RWPE2 (cell line): ENCODE measurements at regions not wholly inside any gene's neighbourhood (a gene's known extent, or its start where the extent isn't known, plus 50 kb on each side); places are given as distances from the start of the nearest gene placed in this dataset.
"Not testable (repeated sequence)": the region's sequence is repeated elsewhere in the genome, so short reads cannot be mapped to it uniquely, and the experiment has no call there.

Experiments used
- ATAC-seq: fragments of 200-7000 bp; cut with Tn5 transposase; 3 replicates; pipeline ENCODE4 v1.9.1; 2021; ENCODE audit warnings: low read depth
- DNase-seq: peaks from one replicate; pipeline ENCODE4 v3.0.0-alpha.2; 2020; ENCODE audit warnings: low spot score
- H3K27ac ChIP-seq: fragments of 450-650 bp; 2 replicates; pipeline ENCODE4 v1.5.1; 2017; ENCODE audit warnings: mild to moderate bottlenecking; ENCODE audit not compliant: poor library complexity, severe bottlenecking
- H3K27me3 ChIP-seq: fragments of 250-450 bp; sonication (Bioruptor Pico); 2 replicates; pipeline ENCODE4 v1.5.1; 2021; ENCODE audit warnings: mild to moderate bottlenecking, moderate library complexity; ENCODE audit not compliant: insufficient read depth, poor library complexity, severe bottlenecking
- H3K36me3 ChIP-seq: fragments of 250-450 bp; sonication (Bioruptor Pico); 2 replicates; pipeline ENCODE4 v1.5.1; 2020; ENCODE audit warnings: low read depth, mild to moderate bottlenecking, moderate library complexity
- H3K4me1 ChIP-seq: fragments of 250-450 bp; sonication (Bioruptor Pico); 2 replicates; pipeline ENCODE4 v1.5.1; 2021; ENCODE audit warnings: mild to moderate bottlenecking, moderate library complexity; ENCODE audit not compliant: insufficient read depth, poor library complexity, severe bottlenecking
- H3K4me3 ChIP-seq: fragments of 250-450 bp; sonication (Bioruptor Pico); 2 replicates; pipeline ENCODE4 v1.5.1; 2021; ENCODE audit warnings: mild to moderate bottlenecking, moderate library complexity; ENCODE audit not compliant: severe bottlenecking
- H3K9me3 ChIP-seq: fragments of 250-450 bp; sonication (Bioruptor Pico); 2 replicates; pipeline ENCODE4 v1.5.1; 2021; ENCODE audit warnings: mild to moderate bottlenecking, moderate library complexity; ENCODE audit not compliant: severe bottlenecking
- CTCF ChIP-seq: fragments of 450-650 bp; IDR thresholded peaks from one replicate; pipeline ENCODE4 v1.5.1; 2017; ENCODE audit warnings: mild to moderate bottlenecking, moderate library complexity; ENCODE audit not compliant: poor library complexity, severe bottlenecking

GRCh38 chr3:153853163-153853562 is 268.0 kb upstream of the ARHGEF26 start:
- Histone ChIP-seq H3K36me3 (no peaks in the 10 kb centered on the region), H3K27ac (no peak overlapping the region), H3K4me1 (no peaks in the 10 kb centered on the region), H3K27me3 (no peaks in the 10 kb centered on the region), H3K4me3 (no peak overlapping the region), H3K9me3 (no peaks in the 10 kb centered on the region)
- ATAC-seq (no peak), DNase-seq (no peak)
- TF ChIP-seq CTCF, result no peak

- Histone ChIP-seq H3K36me3 (no peaks in the 10 kb centered on the region), H3K4me3 (no peak overlapping the region), H3K4me1 (no peaks in the 10 kb centered on the region), H3K9me3 (no peaks in the 10 kb centered on the region), H3K27ac (no peak overlapping the region), H3K27me3 (no peaks in the 10 kb centered on the region)
- DNase-seq, result no peak
- no peak for ATAC-seq
- no peak for TF ChIP-seq CTCF
Measured at GRCh38 chr3:153855772-153856171, 265.4 kb upstream of the ARHGEF26 start.

- no peak for TF ChIP-seq CTCF
- H3K27ac ChIP-seq, result no peak overlapping the region
- DNase-seq, result no peak
- ATAC-seq, result peak; percentile 44; the same call in 1 of the 3 replicates
- H3K4me1 ChIP-seq, result no peaks in the 10 kb centered on the region
- no peaks in the 10 kb centered on the region for H3K27me3 ChIP-seq
- H3K4me3 ChIP-seq, result no peak overlapping the region
- no peaks in the 10 kb centered on the region for H3K9me3 ChIP-seq
- no peaks in the 10 kb centered on the region for H3K36me3 ChIP-seq
Measured at GRCh38 chr3:153856932-153857331, 264.3 kb upstream of the ARHGEF26 start.

GRCh38 chr3:153864793-153865192 is 256.4 kb upstream of the ARHGEF26 start:
- Histone ChIP-seq H3K36me3 (no peaks in the 10 kb centered on the region), H3K4me1 (no peaks in the 10 kb centered on the region), H3K4me3 (no peak overlapping the region), H3K27ac (no peak overlapping the region), H3K27me3 (no peaks in the 10 kb centered on the region), H3K9me3 (no peaks in the 10 kb centered on the region)
- DNase-seq, result no peak
- ATAC-seq, result no peak
- TF ChIP-seq CTCF, result no peak

GRCh38 chr3:153866901-153867300 is 254.3 kb upstream of the ARHGEF26 start:
- DNase-seq (no peak), ATAC-seq (no peak)
- H3K9me3 ChIP-seq, result no peaks in the 10 kb centered on the region
- no peaks in the 10 kb centered on the region for H3K36me3 ChIP-seq
- TF ChIP-seq CTCF, result no peak
- no peak overlapping the region for H3K4me3 ChIP-seq
- H3K4me1 ChIP-seq, result no peaks in the 10 kb centered on the region
- no peak overlapping the region for H3K27ac ChIP-seq
- no peaks in the 10 kb centered on the region for H3K27me3 ChIP-seq

GRCh38 chr3:153874348-153874747 is 246.8 kb upstream of the ARHGEF26 start:
- not testable (repeated sequence) for ATAC-seq, DNase-seq

More at GRCh38 chr3:153874348-153874747, 246.8 kb upstream of the ARHGEF26 start:
- not testable (repeated sequence) for H3K36me3 ChIP-seq, H3K27ac ChIP-seq, H3K27me3 ChIP-seq, H3K9me3 ChIP-seq, H3K4me3 ChIP-seq, H3K4me1 ChIP-seq
